ENCODE measurements at regions not wholly inside any gene's neighbourhood (a gene's known extent, or its start where the extent isn't known, plus 50 kb on each side); places are given as distances from the start of the nearest gene placed in this dataset.
"Not testable (repeated sequence)": the region's sequence is repeated elsewhere in the genome, so short reads cannot be mapped to it uniquely, and the experiment has no call there.

DNA sequence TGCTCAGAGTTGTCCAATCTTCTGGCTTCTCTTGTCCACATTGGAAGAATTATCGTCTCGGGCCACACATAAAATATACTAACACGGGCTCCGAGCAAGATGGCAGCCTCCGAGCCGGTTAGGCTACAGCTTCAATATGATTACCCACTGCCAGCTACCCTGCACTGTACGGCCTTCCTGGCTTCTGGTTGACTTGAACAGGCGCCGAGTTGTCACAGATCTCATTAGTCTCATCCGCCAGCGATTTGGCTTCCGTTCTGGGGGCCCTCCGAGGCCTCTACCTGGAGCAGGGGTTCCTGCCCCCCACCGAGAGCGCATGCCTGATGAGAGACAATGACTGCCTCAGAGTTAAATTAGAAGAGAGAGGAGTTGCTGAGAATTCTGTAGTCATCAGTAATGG is 101.2 kb upstream of the NUDT6 start:
- no peak for DNase-seq
- peaks cover 0 to 13% of the 10 kb centered on the region in 2 donors for H3K4me1 ChIP-seq
- TF ChIP-seq POLR2A (IDR thresholded peaks at IDR 0.05), result no peak
- TF ChIP-seq, protein P1, sequence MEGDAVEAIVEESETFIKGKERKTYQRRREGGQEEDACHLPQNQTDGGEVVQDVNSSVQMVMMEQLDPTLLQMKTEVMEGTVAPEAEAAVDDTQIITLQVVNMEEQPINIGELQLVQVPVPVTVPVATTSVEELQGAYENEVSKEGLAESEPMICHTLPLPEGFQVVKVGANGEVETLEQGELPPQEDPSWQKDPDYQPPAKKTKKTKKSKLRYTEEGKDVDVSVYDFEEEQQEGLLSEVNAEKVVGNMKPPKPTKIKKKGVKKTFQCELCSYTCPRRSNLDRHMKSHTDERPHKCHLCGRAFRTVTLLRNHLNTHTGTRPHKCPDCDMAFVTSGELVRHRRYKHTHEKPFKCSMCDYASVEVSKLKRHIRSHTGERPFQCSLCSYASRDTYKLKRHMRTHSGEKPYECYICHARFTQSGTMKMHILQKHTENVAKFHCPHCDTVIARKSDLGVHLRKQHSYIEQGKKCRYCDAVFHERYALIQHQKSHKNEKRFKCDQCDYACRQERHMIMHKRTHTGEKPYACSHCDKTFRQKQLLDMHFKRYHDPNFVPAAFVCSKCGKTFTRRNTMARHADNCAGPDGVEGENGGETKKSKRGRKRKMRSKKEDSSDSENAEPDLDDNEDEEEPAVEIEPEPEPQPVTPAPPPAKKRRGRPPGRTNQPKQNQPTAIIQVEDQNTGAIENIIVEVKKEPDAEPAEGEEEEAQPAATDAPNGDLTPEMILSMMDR (IDR thresholded peaks at IDR 0.05 in 4 of 5, conservative IDR thresholded peaks at IDR 0.05 in 1 of 5), result no peak
- no peak for ATAC-seq
- no peak overlapping the region for H3K27ac ChIP-seq
- H3K36me3 ChIP-seq, result no peaks in the 10 kb centered on the region
- in situ Hi-C loops (cut with MboI; ENCODE audit: low sequenced_read_pairs in 4 of 4), result no loop called here
- no peaks in the 10 kb centered on the region for H3K27me3 ChIP-seq
- intact Hi-C loops (cut with DNase I; ENCODE audit: low total_unique reads), result no loop called here
- H3K9me3 ChIP-seq, result no peaks in the 10 kb centered on the region
- no peak overlapping the region for H3K4me3 ChIP-seq

DNA sequence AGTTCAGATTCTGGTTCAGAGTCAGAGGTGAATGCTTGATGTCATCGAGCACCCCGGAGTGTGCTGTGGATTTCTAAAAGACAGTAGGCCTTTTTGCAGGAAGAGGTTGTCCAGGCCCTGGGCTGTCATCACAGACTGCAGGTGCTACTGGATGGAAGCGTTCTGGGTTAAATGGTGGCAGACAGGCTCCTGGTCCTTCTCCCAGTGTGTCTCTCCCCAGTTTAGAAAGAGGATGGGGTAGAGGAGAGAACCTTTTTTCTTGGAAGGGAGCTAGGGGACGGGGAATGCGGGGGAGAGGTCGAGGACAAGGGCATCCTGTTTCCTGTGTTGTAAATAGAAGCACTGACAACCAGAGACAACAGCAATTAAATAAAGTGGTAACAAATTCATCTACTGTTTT is 102.3 kb upstream of the NUDT6 start:
- intact Hi-C loops (cut with DNase I; ENCODE audit: low total_unique reads), result no loop called here
- Histone ChIP-seq H3K27me3 (no peaks in the 10 kb centered on the region), H3K9me3 (no peaks in the 10 kb centered on the region), H3K36me3 (no peaks in the 10 kb centered on the region), H3K4me1 (peaks cover 0 to 13% of the 10 kb centered on the region in 2 donors), H3K27ac (no peak overlapping the region), H3K4me3 (no peak overlapping the region)
- in situ Hi-C loops (cut with MboI; ENCODE audit: low sequenced_read_pairs in 4 of 4), result no loop called here
- DNase-seq (no peak), ATAC-seq (no peak)
- TF ChIP-seq, protein P1 (IDR thresholded peaks at IDR 0.05 in 4 of 5, conservative IDR thresholded peaks at IDR 0.05 in 1 of 5), result no peak
- TF ChIP-seq POLR2A (IDR thresholded peaks at IDR 0.05), result no peak

DNA sequence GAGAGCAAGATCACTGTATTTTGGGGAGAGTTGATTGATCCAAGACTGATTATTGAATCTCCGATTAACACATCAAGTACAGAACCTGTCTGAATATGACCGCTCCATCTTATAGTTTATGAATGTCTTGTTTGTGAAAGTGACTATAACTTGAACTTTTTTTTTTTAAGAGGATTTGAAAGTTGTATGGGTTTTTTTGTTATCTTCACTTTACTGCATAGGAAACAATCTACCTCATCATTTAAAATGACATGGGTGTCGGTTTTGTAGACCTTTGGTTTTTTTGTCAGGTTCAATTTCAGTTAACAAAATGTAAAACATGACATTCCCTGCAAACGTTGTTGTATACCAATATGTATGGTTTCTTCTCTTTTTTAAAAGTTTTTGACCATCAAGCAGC is 103.0 kb upstream of the NUDT6 start:
- Histone ChIP-seq H3K4me1 (peaks cover 0 to 13% of the 10 kb centered on the region in 2 donors), H3K4me3 (no peak overlapping the region), H3K27me3 (no peaks in the 10 kb centered on the region), H3K36me3 (no peaks in the 10 kb centered on the region), H3K9me3 (no peaks in the 10 kb centered on the region), H3K27ac (no peak overlapping the region)
- no peak for DNase-seq
- intact Hi-C loops (cut with DNase I; ENCODE audit: low total_unique reads), result no loop called here
- TF ChIP-seq, protein P1 (IDR thresholded peaks at IDR 0.05 in 4 of 5, conservative IDR thresholded peaks at IDR 0.05 in 1 of 5), result no peak
- TF ChIP-seq POLR2A (IDR thresholded peaks at IDR 0.05), result no peak
- in situ Hi-C loops (cut with MboI; ENCODE audit: low sequenced_read_pairs in 4 of 4), result no loop called here
- ATAC-seq, result no peak

DNA sequence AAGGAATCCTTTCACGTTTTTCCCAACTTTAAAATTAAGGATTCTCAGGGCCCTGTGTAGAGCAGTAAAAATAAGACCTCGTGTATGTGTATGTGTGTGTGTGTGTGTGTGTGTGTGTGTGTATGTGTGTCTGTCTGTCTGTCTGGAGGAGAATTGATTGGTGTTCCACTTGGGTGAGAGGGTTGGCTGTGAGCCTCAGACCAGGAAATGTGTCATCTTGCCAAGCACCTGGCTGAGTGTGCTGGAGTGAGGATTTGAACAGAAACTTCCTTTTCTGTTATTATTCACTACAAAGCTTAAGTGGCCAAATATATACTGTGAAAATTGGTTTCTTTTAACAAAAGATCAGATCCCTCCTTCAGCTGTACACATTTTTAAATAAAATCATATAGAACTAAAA is 103.6 kb upstream of the NUDT6 start:
- ATAC-seq; intact Hi-C loops (cut with DNase I; ENCODE audit: low total_unique reads); DNase-seq; H3K36me3 ChIP-seq; H3K27ac ChIP-seq; H3K9me3 ChIP-seq; in situ Hi-C loops (cut with MboI; ENCODE audit: low sequenced_read_pairs in 4 of 4); H3K27me3 ChIP-seq; H3K4me3 ChIP-seq: not testable (repeated sequence)
- peaks cover 0 to 12% of the 10 kb centered on the region in 2 donors for H3K4me1 ChIP-seq

DNA sequence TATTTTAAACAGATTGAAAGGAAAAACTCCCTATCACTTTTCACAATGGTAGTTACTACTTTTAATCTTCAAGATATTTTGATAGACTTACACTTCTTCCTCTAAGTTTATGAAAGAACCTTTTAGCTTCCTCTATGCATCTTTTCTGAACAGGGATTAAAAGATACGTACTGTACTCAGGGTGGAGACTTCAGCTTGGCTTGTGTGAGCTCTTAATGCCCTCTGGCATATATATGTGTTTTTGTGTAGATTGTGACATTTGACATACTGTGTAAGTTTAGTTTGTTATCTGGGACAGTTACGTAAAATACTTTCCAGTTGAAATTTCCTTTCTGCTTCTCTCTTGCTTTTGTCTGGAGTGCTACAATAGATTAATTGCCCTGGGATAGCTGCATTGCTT is 109.3 kb upstream of the NUDT6 start:
- Histone ChIP-seq H3K9me3 (no peaks in the 10 kb centered on the region), H3K27me3 (no peaks in the 10 kb centered on the region), H3K27ac (no peak overlapping the region), H3K4me3 (no peak overlapping the region), H3K36me3 (no peaks in the 10 kb centered on the region), H3K4me1 (no peaks in the 10 kb centered on the region)
- ATAC-seq (no peak), DNase-seq (no peak)
- in situ Hi-C loops (cut with MboI; ENCODE audit: low sequenced_read_pairs in 4 of 4) (no loop called here), intact Hi-C loops (cut with DNase I; ENCODE audit: low total_unique reads) (no loop called here)
- no peak for TF ChIP-seq POLR2A (IDR thresholded peaks at IDR 0.05)
- TF ChIP-seq, protein P1 (IDR thresholded peaks at IDR 0.05 in 4 of 5, conservative IDR thresholded peaks at IDR 0.05 in 1 of 5), result no peak

All from gastrocnemius medialis (tissue), 4 donors.